Breast epithelium (tissue), 3 donors: ENCODE measurements at regions not wholly inside any gene's neighbourhood (a gene's known extent, or its start where the extent isn't known, plus 50 kb on each side); places are given as distances from the start of the nearest gene placed in this dataset.

Experiments used
- CTCF ChIP-seq, 3 donors: fragments of 450-650 bp; IDR thresholded peaks; one replicate each; pipeline ENCODE4 v1.5.1; 2016 to 2017; ENCODE audit warnings: antibody characterized with exemption in 3 of 3, mild to moderate bottlenecking in 3 of 3, moderate library complexity in 3 of 3
- POLR2A ChIP-seq: fragments of 450-650 bp; IDR thresholded peaks from one replicate; pipeline ENCODE4 v1.6.1; 2016; ENCODE audit warnings: antibody characterized with exemption, mild to moderate bottlenecking, moderate library complexity
- POLR2AphosphoS5 ChIP-seq, 3 donors: sonication (generic); formaldehyde crosslinking; IDR thresholded peaks; one replicate each; pipeline ENCODE4 v1.6.1; 2017; ENCODE audit warnings: antibody characterized with exemption in 3 of 3

DNA sequence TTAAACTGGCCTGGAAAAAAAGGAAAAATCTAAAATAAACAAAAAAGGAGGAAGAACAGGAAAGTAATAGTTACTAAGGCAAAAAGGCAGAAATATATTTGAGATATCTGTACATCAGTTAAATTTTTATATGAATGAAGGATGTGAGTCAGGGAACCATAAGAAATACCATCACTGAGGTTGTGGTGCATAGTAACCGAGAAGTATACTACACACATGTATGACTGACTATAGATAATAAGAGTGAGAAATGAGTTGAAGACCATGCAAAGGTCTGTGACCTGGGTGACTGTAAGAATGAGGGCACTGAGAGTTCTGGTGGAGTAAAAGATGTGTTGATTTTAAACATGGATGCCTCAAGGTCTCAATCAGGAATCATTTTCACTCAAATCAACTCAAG is 220.6 kb upstream of the FAM241A start:
- no peak for TF ChIP-seq CTCF (IDR thresholded peaks at IDR 0.05)
- no peak for TF ChIP-seq POLR2AphosphoS5 (IDR thresholded peaks at IDR 0.05)
- TF ChIP-seq POLR2A, result no peak
